ENCODE measurements at regions not wholly inside any gene's neighbourhood (a gene's known extent, or its start where the extent isn't known, plus 50 kb on each side); places are given as distances from the start of the nearest gene placed in this dataset.

- TF ChIP-seq POLR2AphosphoS5 (IDR thresholded peaks at IDR 0.05) (no peak), CTCF (IDR thresholded peaks at IDR 0.05) (no peak), POLR2A (IDR thresholded peaks at IDR 0.05; ENCODE audit: low read depth) (no peak), EP300 (IDR thresholded peaks at IDR 0.05) (no peak)
Observed at GRCh38 chr3:177750436-177750835, 553.2 kb upstream of the TBL1XR1 start.
